Stimulated activated effector memory CD8-positive, alpha-beta T cell treated with anti-CD3 and anti-CD28 coated beads, Interleukin-12 subunit alpha, Interleukin-12 subunit beta, amount 100 ng/mL, for 72 hours (primary cell): ENCODE measurements at regions not wholly inside any gene's neighbourhood (a gene's known extent, or its start where the extent isn't known, plus 50 kb on each side); places are given as distances from the start of the nearest gene placed in this dataset.
"Not testable (repeated sequence)": the region's sequence is repeated elsewhere in the genome, so short reads cannot be mapped to it uniquely, and the experiment has no call there.

Source experiments
- ATAC-seq: fragments of 150-1000 bp; cut with Tn5 transposase; 2 replicates; pipeline ENCODE4 v1.10.0; 2021
- DNase-seq, 2 donors: peaks; one replicate each; pipeline ENCODE4 v3.0.0; 2021 to 2022; ENCODE audit warnings: low spot score in 2 of 2
- H3K27ac Mint-ChIP-seq: one replicate; pipeline ENCODE4 v1.8.0; 2022; ENCODE audit warnings: mild to moderate bottlenecking, mixed read lengths
- H3K36me3 Mint-ChIP-seq: one replicate; pipeline ENCODE4 v1.8.0; 2022; ENCODE audit warnings: mild to moderate bottlenecking, mixed read lengths
- H3K4me1 Mint-ChIP-seq: one replicate; pipeline ENCODE4 v1.8.0; 2022; ENCODE audit warnings: mixed read lengths
- H3K4me3 Mint-ChIP-seq: one replicate; pipeline ENCODE4 v1.8.0; 2022; ENCODE audit warnings: mild to moderate bottlenecking, mixed read lengths
- H3K9me3 Mint-ChIP-seq: one replicate; pipeline ENCODE4 v1.8.0; 2022; ENCODE audit warnings: mixed read lengths

GRCh38 chr6:74439123-74439811 is 743.3 kb downstream of the CD109 start:
- ATAC-seq, result no peak
- no peak for DNase-seq
- no peaks in the 10 kb centered on the region for H3K36me3 Mint-ChIP-seq
- no peak overlapping the region for H3K4me3 Mint-ChIP-seq
- no peaks in the 10 kb centered on the region for H3K4me1 Mint-ChIP-seq
- peaks cover 9% of the 10 kb centered on the region for H3K9me3 Mint-ChIP-seq
- no peak overlapping the region for H3K27ac Mint-ChIP-seq

- ATAC-seq, H3K36me3 Mint-ChIP-seq, H3K27ac Mint-ChIP-seq: not testable (repeated sequence)
Observed at GRCh38 chr6:74438395-74438794, 742.4 kb downstream of the CD109 start.

GRCh38 chr6:74434171-74434570 is 738.2 kb downstream of the CD109 start:
- peaks cover 17% of the 10 kb centered on the region for H3K9me3 Mint-ChIP-seq
- H3K27ac Mint-ChIP-seq, result no peak overlapping the region
- DNase-seq, result no peak
- H3K4me1 Mint-ChIP-seq, result no peaks in the 10 kb centered on the region
- no peak for ATAC-seq
- no peak overlapping the region for H3K4me3 Mint-ChIP-seq
- no peaks in the 10 kb centered on the region for H3K36me3 Mint-ChIP-seq

More at GRCh38 chr6:74438395-74438794, 742.4 kb downstream of the CD109 start:
- not testable (repeated sequence) for DNase-seq, H3K4me1 Mint-ChIP-seq, H3K4me3 Mint-ChIP-seq
- H3K9me3 Mint-ChIP-seq, result peaks cover 14% of the 10 kb centered on the region

GRCh38 chr6:74431873-74432580 is 736.0 kb downstream of the CD109 start:
- Mint-ChIP-seq H3K36me3 (no peaks in the 10 kb centered on the region), H3K9me3 (peaks cover 28% of the 10 kb centered on the region), H3K4me1 (no peaks in the 10 kb centered on the region), H3K4me3 (no peak overlapping the region), H3K27ac (no peak overlapping the region)
- no peak for ATAC-seq
- no peak for DNase-seq

GRCh38 chr6:74420221-74420620 is 724.2 kb downstream of the CD109 start:
- H3K36me3 Mint-ChIP-seq, result no peaks in the 10 kb centered on the region
- H3K9me3 Mint-ChIP-seq, result peaks cover 16% of the 10 kb centered on the region
- DNase-seq (no peak), ATAC-seq (no peak)
- H3K4me3 Mint-ChIP-seq, result no peak overlapping the region
- H3K27ac Mint-ChIP-seq, result no peak overlapping the region
- no peaks in the 10 kb centered on the region for H3K4me1 Mint-ChIP-seq

- Mint-ChIP-seq H3K36me3 (no peaks in the 10 kb centered on the region), H3K4me1 (no peaks in the 10 kb centered on the region), H3K27ac (no peak overlapping the region), H3K9me3 (peaks cover 4% of the 10 kb centered on the region), H3K4me3 (no peak overlapping the region)
- ATAC-seq, result no peak
- no peak for DNase-seq
Observed at GRCh38 chr6:74415056-74415455, 719.1 kb downstream of the CD109 start.

GRCh38 chr6:74410630-74411029 is 714.6 kb downstream of the CD109 start:
- no peak overlapping the region for H3K4me3 Mint-ChIP-seq
- ATAC-seq (no peak), DNase-seq (no peak)
- H3K4me1 Mint-ChIP-seq, result no peaks in the 10 kb centered on the region
- H3K9me3 Mint-ChIP-seq, result peaks cover 4% of the 10 kb centered on the region
- no peaks in the 10 kb centered on the region for H3K36me3 Mint-ChIP-seq
- H3K27ac Mint-ChIP-seq, result no peak overlapping the region

- H3K4me3 Mint-ChIP-seq, result no peak overlapping the region
- ATAC-seq (no peak), DNase-seq (no peak)
- H3K9me3 Mint-ChIP-seq, result peaks cover 4% of the 10 kb centered on the region
- no peak overlapping the region for H3K27ac Mint-ChIP-seq
- H3K36me3 Mint-ChIP-seq, result no peaks in the 10 kb centered on the region
- no peaks in the 10 kb centered on the region for H3K4me1 Mint-ChIP-seq
Observed at GRCh38 chr6:74409447-74409846, 713.4 kb downstream of the CD109 start.

- no peak for DNase-seq
- Mint-ChIP-seq H3K4me1 (no peaks in the 10 kb centered on the region), H3K27ac (no peak overlapping the region), H3K36me3 (no peaks in the 10 kb centered on the region), H3K4me3 (no peak overlapping the region), H3K9me3 (peaks cover 4% of the 10 kb centered on the region)
- ATAC-seq, result no peak
Observed at GRCh38 chr6:74408844-74409243, 712.8 kb downstream of the CD109 start.

GRCh38 chr6:74404366-74404765 is 708.4 kb downstream of the CD109 start:
- Mint-ChIP-seq H3K9me3 (peaks cover 7% of the 10 kb centered on the region), H3K36me3 (no peaks in the 10 kb centered on the region), H3K27ac (no peak overlapping the region), H3K4me3 (no peak overlapping the region), H3K4me1 (no peaks in the 10 kb centered on the region)
- ATAC-seq (no peak), DNase-seq (no peak)

- Mint-ChIP-seq H3K27ac (no peak overlapping the region), H3K36me3 (no peaks in the 10 kb centered on the region), H3K9me3 (peaks cover 10% of the 10 kb centered on the region), H3K4me1 (no peaks in the 10 kb centered on the region), H3K4me3 (no peak overlapping the region)
- ATAC-seq (no peak), DNase-seq (no peak)
Observed at GRCh38 chr6:74402781-74403180, 706.8 kb downstream of the CD109 start.

GRCh38 chr6:74378437-74378836 is 682.4 kb downstream of the CD109 start:
- ATAC-seq, H3K4me1 Mint-ChIP-seq, DNase-seq, H3K9me3 Mint-ChIP-seq, H3K36me3 Mint-ChIP-seq, H3K27ac Mint-ChIP-seq, H3K4me3 Mint-ChIP-seq: not testable (repeated sequence)

GRCh38 chr6:74369556-74369993 is 673.6 kb downstream of the CD109 start:
- Mint-ChIP-seq H3K9me3 (peaks cover 3% of the 10 kb centered on the region), H3K4me1 (no peaks in the 10 kb centered on the region), H3K4me3 (no peak overlapping the region), H3K36me3 (no peaks in the 10 kb centered on the region), H3K27ac (no peak overlapping the region)
- no peak for ATAC-seq
- DNase-seq, result no peak

- ATAC-seq (no peak), DNase-seq (no peak)
- H3K36me3 Mint-ChIP-seq, result no peaks in the 10 kb centered on the region
- H3K4me1 Mint-ChIP-seq, result no peaks in the 10 kb centered on the region
- peaks cover 3% of the 10 kb centered on the region for H3K9me3 Mint-ChIP-seq
- H3K27ac Mint-ChIP-seq, result no peak overlapping the region
- no peak overlapping the region for H3K4me3 Mint-ChIP-seq
Observed at GRCh38 chr6:74368746-74369145, 672.7 kb downstream of the CD109 start.

GRCh38 chr6:74366634-74367033 is 670.6 kb downstream of the CD109 start:
- no peak overlapping the region for H3K4me3 Mint-ChIP-seq
- H3K27ac Mint-ChIP-seq, result no peak overlapping the region
- no peak for ATAC-seq
- no peak for DNase-seq
- no peaks in the 10 kb centered on the region for H3K36me3 Mint-ChIP-seq
- H3K4me1 Mint-ChIP-seq, result no peaks in the 10 kb centered on the region
- peaks cover 3% of the 10 kb centered on the region for H3K9me3 Mint-ChIP-seq

- DNase-seq (no peak), ATAC-seq (no peak)
- no peaks in the 10 kb centered on the region for H3K4me1 Mint-ChIP-seq
- H3K9me3 Mint-ChIP-seq, result no peaks in the 10 kb centered on the region
- no peak overlapping the region for H3K4me3 Mint-ChIP-seq
- no peaks in the 10 kb centered on the region for H3K36me3 Mint-ChIP-seq
- H3K27ac Mint-ChIP-seq, result no peak overlapping the region
Observed at GRCh38 chr6:74362391-74362790, 666.4 kb downstream of the CD109 start.
